ENCODE measurements at regions not wholly inside any gene's neighbourhood (a gene's known extent, or its start where the extent isn't known, plus 50 kb on each side); places are given as distances from the start of the nearest gene placed in this dataset.

- Histone ChIP-seq H3K4me3 (ENCODE audit: insufficient read depth, low read length, poor library complexity, severe bottlenecking) (no peak overlapping the region), H3K79me2 (ENCODE audit: insufficient read depth, low read length) (no peaks in the 10 kb centered on the region), H3K27ac (ENCODE audit: low read depth, low read length) (no peak overlapping the region), H3K9me3 (ENCODE audit: insufficient read depth, low read length) (no peaks in the 10 kb centered on the region), H3K9ac (ENCODE audit: low read length) (no peak overlapping the region), H3F3A (ENCODE audit: insufficient read depth) (no peaks in the 10 kb centered on the region), H2AFZ (ENCODE audit: low read depth, low read length, severe bottlenecking) (no peak overlapping the region), H3K4me2 (ENCODE audit: low read depth, low read length, poor library complexity, severe bottlenecking) (no peak overlapping the region), H3K9me2 (replicated peaks; ENCODE audit: insufficient read depth, low read length) (no peaks in the 10 kb centered on the region), H3K27me3 (ENCODE audit: low read length) (no peaks in the 10 kb centered on the region), H3K36me3 (ENCODE audit: low read length) (no peaks in the 10 kb centered on the region), H4K20me1 (ENCODE audit: low read depth, low read length) (no peaks in the 10 kb centered on the region)
- TF ChIP-seq CTCF (IDR thresholded peaks at IDR 0.05; ENCODE audit: insufficient read depth, low read length, poor library complexity, severe bottlenecking) (no peak), EZH2phosphoT487 (conservative IDR thresholded peaks at IDR 0.05; ENCODE audit: low read length) (no peak)
These were observed 71.7 kb upstream of the TPK1 start for GRCh38 chr7:144907577-144907976.

- Histone ChIP-seq H3K9ac (ENCODE audit: low read length) (no peak overlapping the region), H3K9me2 (replicated peaks; ENCODE audit: insufficient read depth, low read length) (no peaks in the 10 kb centered on the region), H3K36me3 (ENCODE audit: low read length) (no peaks in the 10 kb centered on the region), H2AFZ (ENCODE audit: low read depth, low read length, severe bottlenecking) (no peak overlapping the region), H3K27me3 (ENCODE audit: low read length) (no peaks in the 10 kb centered on the region), H3K4me2 (ENCODE audit: low read depth, low read length, poor library complexity, severe bottlenecking) (no peak overlapping the region), H3K9me3 (ENCODE audit: insufficient read depth, low read length) (no peaks in the 10 kb centered on the region), H3K79me2 (ENCODE audit: insufficient read depth, low read length) (no peaks in the 10 kb centered on the region), H4K20me1 (ENCODE audit: low read depth, low read length) (no peaks in the 10 kb centered on the region), H3K27ac (ENCODE audit: low read depth, low read length) (no peak overlapping the region), H3F3A (ENCODE audit: insufficient read depth) (no peaks in the 10 kb centered on the region), H3K4me3 (ENCODE audit: insufficient read depth, low read length, poor library complexity, severe bottlenecking) (no peak overlapping the region)
- TF ChIP-seq EZH2phosphoT487 (conservative IDR thresholded peaks at IDR 0.05; ENCODE audit: low read length) = no peak
- no peak for TF ChIP-seq CTCF (IDR thresholded peaks at IDR 0.05; ENCODE audit: insufficient read depth, low read length, poor library complexity, severe bottlenecking)
These were observed 67.3 kb upstream of the TPK1 start for GRCh38 chr7:144903201-144903600.

- no peak overlapping the region for H3K27ac ChIP-seq (ENCODE audit: low read depth, low read length)
- no peak overlapping the region for H3K9ac ChIP-seq (ENCODE audit: low read length)
- H3K4me2 ChIP-seq (ENCODE audit: low read depth, low read length, poor library complexity, severe bottlenecking) = no peak overlapping the region
- H3K27me3 ChIP-seq (ENCODE audit: low read length) = no peaks in the 10 kb centered on the region
- H2AFZ ChIP-seq (ENCODE audit: low read depth, low read length, severe bottlenecking) = no peak overlapping the region
- no peak overlapping the region for H3K4me3 ChIP-seq (ENCODE audit: insufficient read depth, low read length, poor library complexity, severe bottlenecking)
- no peaks in the 10 kb centered on the region for H3F3A ChIP-seq (ENCODE audit: insufficient read depth)
- H3K9me2 ChIP-seq (replicated peaks; ENCODE audit: insufficient read depth, low read length) = no peaks in the 10 kb centered on the region
- H3K36me3 ChIP-seq (ENCODE audit: low read length) = no peaks in the 10 kb centered on the region
- H4K20me1 ChIP-seq (ENCODE audit: low read depth, low read length) = no peaks in the 10 kb centered on the region
- H3K79me2 ChIP-seq (ENCODE audit: insufficient read depth, low read length) = no peaks in the 10 kb centered on the region
- no peak for TF ChIP-seq CTCF (IDR thresholded peaks at IDR 0.05; ENCODE audit: insufficient read depth, low read length, poor library complexity, severe bottlenecking)
- TF ChIP-seq EZH2phosphoT487 (conservative IDR thresholded peaks at IDR 0.05; ENCODE audit: low read length) = no peak
- H3K9me3 ChIP-seq (ENCODE audit: insufficient read depth, low read length) = no peaks in the 10 kb centered on the region
These were observed 56.9 kb upstream of the TPK1 start for GRCh38 chr7:144892761-144893160.

Measured in SU-DHL-6 (cell line).